GM18873 (cell line): ENCODE measurements at regions not wholly inside any gene's neighbourhood (a gene's known extent, or its start where the extent isn't known, plus 50 kb on each side); places are given as distances from the start of the nearest gene placed in this dataset.
"Not testable (repeated sequence)": the region's sequence is repeated elsewhere in the genome, so short reads cannot be mapped to it uniquely, and the experiment has no call there.

ENCODE experiments used
- ATAC-seq: cut with Tn5 transposase; IDR thresholded peaks from one replicate; pipeline ENCODE4 v1.9.1; 2021; ENCODE audit warnings: mild to moderate bottlenecking, moderate library complexity, moderate number of reproducible peaks; ENCODE audit not compliant: unreplicated experiment, low FRiP score

GRCh38 chr12:28683366-28683765, 465.7 kb upstream of the FAR2 start:
- no peak for ATAC-seq

- no peak for ATAC-seq
These were observed 459.5 kb upstream of the FAR2 start for GRCh38 chr12:28689398-28690175.

- ATAC-seq, result no peak
These were observed 455.4 kb upstream of the FAR2 start for GRCh38 chr12:28693565-28694219.

- ATAC-seq, result no peak
These were observed 450.5 kb upstream of the FAR2 start for GRCh38 chr12:28698553-28698952.

GRCh38 chr12:28699029-28699428, 450.0 kb upstream of the FAR2 start:
- ATAC-seq, result no peak

- ATAC-seq, result no peak
These were observed 448.9 kb upstream of the FAR2 start for GRCh38 chr12:28700161-28700560.

- no peak for ATAC-seq
These were observed 444.5 kb upstream of the FAR2 start for GRCh38 chr12:28704477-28705169.

- no peak for ATAC-seq
These were observed 440.1 kb upstream of the FAR2 start for GRCh38 chr12:28708918-28709371.

- ATAC-seq, result no peak
These were observed 438.9 kb upstream of the FAR2 start for GRCh38 chr12:28709986-28710685.

GRCh38 chr12:28710882-28711281, 438.2 kb upstream of the FAR2 start:
- no peak for ATAC-seq

GRCh38 chr12:28711421-28711820, 437.7 kb upstream of the FAR2 start:
- ATAC-seq, result no peak

- ATAC-seq, result no peak
These were observed 406.3 kb upstream of the FAR2 start for GRCh38 chr12:28742791-28743190.

GRCh38 chr12:28746734-28747325, 402.2 kb upstream of the FAR2 start:
- no peak for ATAC-seq

- no peak for ATAC-seq
These were observed 398.0 kb upstream of the FAR2 start for GRCh38 chr12:28750946-28751685.

GRCh38 chr12:28755027-28755426, 394.1 kb upstream of the FAR2 start:
- ATAC-seq, result no peak

GRCh38 chr12:28759333-28759732, 389.7 kb upstream of the FAR2 start:
- no peak for ATAC-seq

- not testable (repeated sequence) for ATAC-seq
These were observed 388.8 kb upstream of the FAR2 start for GRCh38 chr12:28760040-28760903.

GRCh38 chr12:28761897-28762296, 387.2 kb upstream of the FAR2 start:
- ATAC-seq, result not testable (repeated sequence)

- ATAC-seq, result no peak
These were observed 382.7 kb upstream of the FAR2 start for GRCh38 chr12:28766398-28766797.
